Vagina (tissue), 2 donors: ENCODE measurements at regions not wholly inside any gene's neighbourhood (a gene's known extent, or its start where the extent isn't known, plus 50 kb on each side); places are given as distances from the start of the nearest gene placed in this dataset.
A peak's percentile ranks its signal among the peaks of the same experiment; 100 is the strongest.

Source experiments
- DNase-seq, 2 donors: peaks; one replicate each; pipeline ENCODE4 v3.0.0-alpha.2; 2017; ENCODE audit errors: extremely low spot score in 2 of 2
- H3K27ac ChIP-seq: fragments of 200-600 bp; sonication (generic); one replicate; pipeline ENCODE4 v1.5.1; 2019
- H3K27me3 ChIP-seq: fragments of 200-600 bp; sonication (generic); one replicate; pipeline ENCODE4 v1.5.1; 2019
- H3K36me3 ChIP-seq, 2 donors: fragments of 200-600 bp; sonication (generic); one replicate each; pipeline ENCODE4 v1.5.1; 2017 to 2019
- H3K4me1 ChIP-seq: fragments of 200-600 bp; sonication (generic); one replicate; pipeline ENCODE4 v1.5.1; 2019
- H3K4me3 ChIP-seq, 2 donors: fragments of 200-600 bp; sonication (generic); 1 replicate in 1 of 2; 2 replicates in 1 of 2; pipeline ENCODE4 v1.5.1; 2016 to 2019
- H3K9me3 ChIP-seq: fragments of 200-600 bp; sonication (generic); one replicate; pipeline ENCODE4 v1.5.1; 2019
- POLR2A ChIP-seq, 2 donors: fragments of 450-650 bp; IDR thresholded peaks; one replicate each; pipeline ENCODE4 v1.6.1; 2017; ENCODE audit warnings: antibody characterized with exemption in 2 of 2, mild to moderate bottlenecking in 2 of 2, moderate library complexity in 2 of 2
- POLR2AphosphoS5 ChIP-seq, 2 donors: sonication (generic); formaldehyde crosslinking; IDR thresholded peaks; one replicate each; pipeline ENCODE4 v1.9.0; 2017; ENCODE audit warnings: antibody characterized with exemption in 2 of 2, mild to moderate bottlenecking in 2 of 2, low read depth in 1 of 2; ENCODE audit not compliant: insufficient read depth in 1 of 2
- intact Hi-C: fragments of 100-400 bp; cut with DNase I; formaldehyde crosslinking; loops from one replicate; pipeline ENCODE4 v1.15.1; 2023
- TF ChIP-seq, protein P1 (sequence below), 3 experiments: fragments of 450-650 bp in 2 of 3; fragments of 200-600 bp in 1 of 3; sonication (generic) in 1 of 3; IDR thresholded peaks; one replicate each; pipeline ENCODE4 v1.5.1; 2017 to 2019; ENCODE audit warnings: antibody characterized with exemption in 3 of 3, mild to moderate bottlenecking in 2 of 3, moderate library complexity in 2 of 3

DNA sequence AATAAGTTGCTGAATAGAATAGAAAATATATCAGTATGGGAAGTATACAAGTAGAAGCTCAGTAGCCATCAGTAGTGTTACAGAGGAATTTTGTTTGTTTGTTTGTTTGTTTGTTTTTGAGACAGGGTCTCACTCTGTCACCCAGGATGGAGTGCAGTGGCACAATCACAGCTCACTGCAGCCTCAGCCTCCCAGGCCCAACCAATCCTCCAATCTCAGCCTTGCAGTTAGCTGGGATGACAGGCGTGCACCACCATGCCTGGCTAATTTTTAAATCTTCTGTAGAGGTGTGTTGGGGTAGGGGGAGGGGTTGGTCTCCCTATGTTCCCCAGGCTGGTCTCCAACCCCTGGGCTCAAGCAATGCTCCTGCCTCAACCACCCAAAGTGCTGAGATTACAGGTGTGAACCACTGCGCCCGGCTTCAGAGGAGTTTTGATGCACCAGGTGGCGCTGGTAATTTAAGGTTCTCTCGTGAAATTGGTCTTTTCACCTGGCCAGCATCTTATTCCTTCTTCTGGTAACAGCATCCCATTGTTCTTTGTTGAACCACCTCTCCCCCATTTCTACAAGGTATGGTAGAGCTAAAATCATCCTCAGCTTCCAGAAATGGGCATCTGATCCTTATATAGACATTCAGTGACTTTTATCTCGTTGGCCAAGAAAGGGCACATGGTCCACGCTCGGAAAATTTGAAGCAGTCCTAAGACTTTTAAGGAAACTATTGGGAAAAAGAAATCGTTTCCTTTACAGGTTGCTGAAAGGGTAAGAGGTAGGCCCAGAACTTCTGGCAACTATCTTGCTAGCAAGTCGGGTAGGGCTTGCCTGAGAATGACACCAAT lies 157.1 kb downstream of the ARRDC3 start:
- H3K4me1 ChIP-seq: peaks cover 10% of the 10 kb centered on the region
- no peaks in the 10 kb centered on the region for H3K36me3 ChIP-seq
- TF ChIP-seq POLR2AphosphoS5 (IDR thresholded peaks at IDR 0.05; ENCODE audit: insufficient read depth in 1 of 2, low read depth in 1 of 2): no peak
- TF ChIP-seq, protein P1, sequence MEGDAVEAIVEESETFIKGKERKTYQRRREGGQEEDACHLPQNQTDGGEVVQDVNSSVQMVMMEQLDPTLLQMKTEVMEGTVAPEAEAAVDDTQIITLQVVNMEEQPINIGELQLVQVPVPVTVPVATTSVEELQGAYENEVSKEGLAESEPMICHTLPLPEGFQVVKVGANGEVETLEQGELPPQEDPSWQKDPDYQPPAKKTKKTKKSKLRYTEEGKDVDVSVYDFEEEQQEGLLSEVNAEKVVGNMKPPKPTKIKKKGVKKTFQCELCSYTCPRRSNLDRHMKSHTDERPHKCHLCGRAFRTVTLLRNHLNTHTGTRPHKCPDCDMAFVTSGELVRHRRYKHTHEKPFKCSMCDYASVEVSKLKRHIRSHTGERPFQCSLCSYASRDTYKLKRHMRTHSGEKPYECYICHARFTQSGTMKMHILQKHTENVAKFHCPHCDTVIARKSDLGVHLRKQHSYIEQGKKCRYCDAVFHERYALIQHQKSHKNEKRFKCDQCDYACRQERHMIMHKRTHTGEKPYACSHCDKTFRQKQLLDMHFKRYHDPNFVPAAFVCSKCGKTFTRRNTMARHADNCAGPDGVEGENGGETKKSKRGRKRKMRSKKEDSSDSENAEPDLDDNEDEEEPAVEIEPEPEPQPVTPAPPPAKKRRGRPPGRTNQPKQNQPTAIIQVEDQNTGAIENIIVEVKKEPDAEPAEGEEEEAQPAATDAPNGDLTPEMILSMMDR (IDR thresholded peaks at IDR 0.05): peak in 2 of 3 experiments; percentile 5 to 32
- H3K27me3 ChIP-seq: no peaks in the 10 kb centered on the region
- no peak overlapping the region for H3K4me3 ChIP-seq
- H3K27ac ChIP-seq: no peak overlapping the region
- no peak for DNase-seq
- H3K9me3 ChIP-seq: no peaks in the 10 kb centered on the region
- intact Hi-C loops: no loop called here

DNA sequence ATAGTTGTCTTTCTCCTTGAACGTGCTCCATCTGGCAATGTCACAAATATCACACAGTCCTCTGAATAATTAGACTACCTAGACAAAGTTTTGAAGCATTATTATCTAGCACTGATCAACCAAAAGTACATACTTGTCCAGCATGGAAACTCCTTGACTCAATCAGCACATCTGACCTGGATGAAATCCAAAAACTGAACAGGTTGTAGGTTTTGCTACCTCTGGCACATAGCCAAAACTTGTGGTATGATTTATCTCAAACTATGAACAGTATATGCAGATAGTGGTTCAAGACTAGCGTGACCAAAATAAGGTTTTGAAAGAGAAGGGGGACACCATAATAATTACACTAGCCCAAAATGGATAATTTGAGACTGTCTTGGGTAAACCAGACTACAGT lies 158.1 kb downstream of the ARRDC3 start:
- TF ChIP-seq POLR2AphosphoS5 (IDR thresholded peaks at IDR 0.05; ENCODE audit: insufficient read depth in 1 of 2, low read depth in 1 of 2): no peak
- no peak for TF ChIP-seq POLR2A (IDR thresholded peaks at IDR 0.05)
- TF ChIP-seq, protein P1 (IDR thresholded peaks at IDR 0.05): no peak
- Histone ChIP-seq H3K4me1 (no peaks in the 10 kb centered on the region), H3K9me3 (no peaks in the 10 kb centered on the region), H3K27me3 (no peaks in the 10 kb centered on the region), H3K36me3 (no peaks in the 10 kb centered on the region), H3K4me3 (no peak overlapping the region), H3K27ac (no peak overlapping the region)
- intact Hi-C loops: no loop called here
- DNase-seq: no peak

DNA sequence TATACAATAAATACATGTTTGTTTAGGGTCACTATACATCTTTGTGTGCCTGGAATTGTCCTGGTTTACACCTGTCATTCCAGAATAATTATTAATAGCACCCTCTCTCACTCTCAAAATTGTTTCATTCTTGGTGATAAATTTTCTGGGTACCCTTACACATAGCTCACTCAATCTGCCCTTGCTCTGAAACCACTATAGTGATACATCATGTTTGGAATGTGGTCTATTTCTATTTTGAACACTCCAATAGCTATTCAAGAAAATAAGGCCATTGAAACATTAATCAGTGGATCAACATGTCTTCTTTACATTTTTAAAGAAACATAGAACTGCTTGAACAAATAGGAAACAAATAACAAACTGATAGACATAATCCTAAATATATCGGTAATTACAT lies 158.7 kb downstream of the ARRDC3 start:
- intact Hi-C loops: no loop called here
- H3K9me3 ChIP-seq: no peaks in the 10 kb centered on the region
- H3K4me3 ChIP-seq: no peak overlapping the region
- H3K36me3 ChIP-seq: no peaks in the 10 kb centered on the region
- no peaks in the 10 kb centered on the region for H3K27me3 ChIP-seq
- H3K4me1 ChIP-seq: peaks cover under 1% of the 10 kb centered on the region
- TF ChIP-seq POLR2AphosphoS5 (IDR thresholded peaks at IDR 0.05; ENCODE audit: insufficient read depth in 1 of 2, low read depth in 1 of 2) (no peak), POLR2A (IDR thresholded peaks at IDR 0.05) (no peak)
- TF ChIP-seq, protein P1 (IDR thresholded peaks at IDR 0.05): no peak
- DNase-seq: no peak
- no peak overlapping the region for H3K27ac ChIP-seq

DNA sequence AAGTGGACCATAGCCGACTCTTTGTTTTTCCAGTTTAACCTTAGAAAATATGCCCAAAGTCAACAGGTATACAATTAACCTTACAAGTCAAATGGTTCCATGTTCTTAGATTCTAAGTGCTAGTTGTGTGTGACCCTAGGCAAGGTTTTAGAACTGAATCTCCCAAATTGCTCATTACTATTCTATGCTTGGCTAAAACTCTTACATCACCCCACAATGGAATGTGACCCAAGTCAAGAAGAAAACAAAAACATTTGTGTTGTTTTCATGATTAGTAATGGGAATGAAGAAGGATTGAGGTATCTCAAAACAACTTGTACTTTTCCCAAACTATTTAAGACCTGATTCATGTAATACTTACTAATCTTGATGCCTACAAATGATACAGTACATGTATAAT lies 159.2 kb downstream of the ARRDC3 start:
- no peaks in the 10 kb centered on the region for H3K36me3 ChIP-seq
- intact Hi-C loops: no loop called here
- TF ChIP-seq POLR2AphosphoS5 (IDR thresholded peaks at IDR 0.05; ENCODE audit: insufficient read depth in 1 of 2, low read depth in 1 of 2): no peak
- TF ChIP-seq POLR2A (IDR thresholded peaks at IDR 0.05): no peak
- TF ChIP-seq, protein P1 (IDR thresholded peaks at IDR 0.05): no peak

DNA sequence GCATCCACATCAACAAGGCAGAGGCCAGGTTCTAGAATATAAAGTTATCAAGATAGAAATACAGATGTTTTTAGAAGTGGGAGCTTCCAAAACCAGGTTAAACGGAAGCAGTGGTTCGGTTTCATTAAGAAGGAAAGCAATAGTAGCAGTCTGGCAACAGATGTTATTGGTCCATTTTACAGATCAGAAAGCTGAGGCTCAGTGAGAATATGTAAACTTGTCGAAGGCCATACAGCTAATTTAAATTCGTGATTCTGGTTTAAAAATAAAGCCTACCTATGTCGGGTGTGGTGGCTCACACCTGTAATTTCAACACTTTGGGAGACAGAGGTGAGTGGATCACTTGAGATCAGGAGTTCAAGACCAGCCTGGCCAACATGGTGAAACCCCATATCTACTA lies 160.6 kb downstream of the ARRDC3 start:
- intact Hi-C loops: no loop called here
- Histone ChIP-seq H3K27ac (no peak overlapping the region), H3K36me3 (no peaks in the 10 kb centered on the region), H3K9me3 (no peaks in the 10 kb centered on the region), H3K4me3 (no peak overlapping the region), H3K4me1 (peaks cover 11% of the 10 kb centered on the region), H3K27me3 (no peaks in the 10 kb centered on the region)
- TF ChIP-seq POLR2AphosphoS5 (IDR thresholded peaks at IDR 0.05; ENCODE audit: insufficient read depth in 1 of 2, low read depth in 1 of 2): no peak
- TF ChIP-seq, protein P1 (IDR thresholded peaks at IDR 0.05): no peak
- TF ChIP-seq POLR2A (IDR thresholded peaks at IDR 0.05): no peak
- DNase-seq: no peak

More for the DNA sequence above, 159.2 kb downstream of the ARRDC3 start:
- H3K9me3 ChIP-seq: no peaks in the 10 kb centered on the region
- H3K4me1 ChIP-seq: peaks cover 6% of the 10 kb centered on the region
- no peak for DNase-seq
- no peak overlapping the region for H3K4me3 ChIP-seq
- no peak overlapping the region for H3K27ac ChIP-seq
- H3K27me3 ChIP-seq: no peaks in the 10 kb centered on the region
